Small intestine (tissue), 7 donors: ENCODE measurements at regions not wholly inside any gene's neighbourhood (a gene's known extent, or its start where the extent isn't known, plus 50 kb on each side); places are given as distances from the start of the nearest gene placed in this dataset.

ENCODE experiments used
- DNase-seq, 2 donors: peaks; one replicate each; pipeline versions ENCODE4 v3.0.0 to v3.0.0-alpha.2; 2013
- FAIRE-seq: peaks from 2 replicates; lab custom pipeline; 2012; peaks lifted over from hg19 to GRCh38; lab: Jason Lieb, UNC
- H3K27ac ChIP-seq, 3 donors: one replicate each; pipeline ENCODE4 v1.5.1; 2013; ENCODE audit warnings: low read length in 2 of 3, mild to moderate bottlenecking in 2 of 3, control low read depth in 1 of 3, inconsistent platforms in 1 of 3, low read depth in 1 of 3, moderate library complexity in 1 of 3
- H3K27me3 ChIP-seq, 3 donors: one replicate each; pipeline ENCODE4 v1.6.1; 2013; ENCODE audit warnings: low read length in 3 of 3, inconsistent platforms in 1 of 3; ENCODE audit not compliant: control insufficient read depth in 3 of 3, insufficient read depth in 3 of 3
- H3K36me3 ChIP-seq, 3 donors: one replicate each; pipeline ENCODE4 v1.6.1; 2013; ENCODE audit warnings: low read length in 3 of 3, inconsistent platforms in 1 of 3, low read depth in 1 of 3, mild to moderate bottlenecking in 1 of 3, moderate library complexity in 1 of 3; ENCODE audit not compliant: control insufficient read depth in 3 of 3, insufficient read depth in 2 of 3
- H3K4me1 ChIP-seq, 3 donors: one replicate each; pipeline ENCODE4 v1.6.1; 2013; ENCODE audit warnings: low read length in 2 of 3, inconsistent platforms in 1 of 3, low read depth in 1 of 3, mild to moderate bottlenecking in 1 of 3, moderate library complexity in 1 of 3; ENCODE audit not compliant: control insufficient read depth in 3 of 3, insufficient read depth in 2 of 3
- H3K4me3 ChIP-seq, 3 donors: one replicate each; pipeline ENCODE4 v1.5.1; 2013; ENCODE audit warnings: low read length in 3 of 3, control low read depth in 1 of 3, inconsistent platforms in 1 of 3, low read depth in 1 of 3, mild to moderate bottlenecking in 1 of 3, moderate library complexity in 1 of 3
- H3K9me3 ChIP-seq, 2 donors: one replicate each; pipeline ENCODE4 v1.6.1; 2013; ENCODE audit warnings: low read depth in 1 of 2, low read length in 1 of 2; ENCODE audit not compliant: control insufficient read depth in 2 of 2, insufficient read depth in 1 of 2
- WGBS, 3 donors: extraction: QIAGEN DNeasy Blood & Tissue Kit; methylation state at CpG; one replicate each; pipeline ENCODE4 v1.1.7; 2013; 5-methylcytosine and 5-hydroxymethylcytosine counted together
- donor health status: healthy with polysubstance abuse.
- donor health status: control.
- donor health status: control.
- donor health status: Bipolar disorder and iron deficiency.
- donor health status: healthy.

DNA sequence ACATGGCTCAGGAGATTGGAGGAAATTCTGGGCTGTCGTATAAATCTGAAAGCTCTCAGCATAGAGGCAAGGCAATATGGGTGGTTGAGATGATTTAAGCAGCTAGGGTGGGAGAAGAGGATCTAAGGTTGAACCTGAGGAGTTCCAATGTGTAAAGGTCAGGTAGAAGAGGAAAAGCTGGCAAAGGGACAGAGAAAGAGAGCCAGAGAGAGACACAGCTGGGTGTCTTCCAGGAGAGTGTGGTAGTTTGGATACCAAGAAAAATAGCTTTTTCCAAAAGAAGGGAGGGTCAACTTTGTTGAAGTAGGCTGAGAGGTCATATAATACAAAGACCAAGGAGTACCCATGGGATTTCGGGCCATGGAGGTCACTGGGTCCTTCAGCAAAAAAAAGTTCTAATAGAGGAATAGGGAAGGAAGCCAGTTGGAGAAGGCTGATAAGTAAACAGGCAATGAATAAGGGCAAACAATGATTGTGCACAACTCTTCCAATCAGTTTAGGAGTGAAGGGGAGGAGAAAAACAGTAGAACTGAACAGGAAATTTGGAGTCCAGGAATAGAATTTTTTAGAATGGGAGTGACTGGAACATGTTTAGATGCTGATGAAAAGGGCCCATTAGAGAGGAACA is 135.1 kb downstream of the QRSL1 start:
- Histone ChIP-seq H3K4me1 (no peaks in the 10 kb centered on the region), H3K27ac (no peak overlapping the region), H3K9me3 (peaks cover 0 to 19% of the 10 kb centered on the region in 2 donors), H3K27me3 (no peaks in the 10 kb centered on the region), H3K4me3 (no peak overlapping the region), H3K36me3 (no peaks in the 10 kb centered on the region)
- 61 to 81% (median 75%) methylated on average over 2 of the region's 2 CpGs for WGBS, 3 donors
- DNase-seq: no peak
- FAIRE-seq: no peak

DNA sequence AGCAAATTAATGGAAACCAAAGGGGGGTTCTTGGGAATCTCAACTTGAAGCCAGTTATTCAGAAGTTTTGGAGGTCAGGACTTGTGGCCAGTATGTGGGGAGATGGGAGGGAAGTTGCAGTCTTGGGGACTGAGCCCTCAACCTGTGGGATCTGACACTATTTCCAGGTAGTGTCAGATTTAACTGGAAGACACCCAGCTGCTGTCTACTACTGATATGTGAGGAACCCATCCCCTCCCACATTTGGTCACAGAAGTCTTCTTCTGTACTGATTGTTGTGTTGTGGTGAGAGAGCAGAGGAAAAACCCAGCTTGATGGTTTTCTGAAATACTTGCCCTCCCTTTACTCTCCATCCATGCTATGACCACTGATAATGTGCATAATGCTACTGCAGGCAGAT is 134.0 kb downstream of the QRSL1 start:
- Histone ChIP-seq H3K27me3 (no peaks in the 10 kb centered on the region), H3K4me1 (no peaks in the 10 kb centered on the region), H3K36me3 (no peaks in the 10 kb centered on the region), H3K4me3 (no peak overlapping the region), H3K27ac (no peak overlapping the region), H3K9me3 (peaks cover 0 to 11% of the 10 kb centered on the region in 2 donors)
- DNase-seq (no peak), FAIRE-seq (no peak)

GRCh38 chr6:106761160-106761559 is 131.8 kb downstream of the QRSL1 start:
- DNase-seq: no peak

GRCh38 chr6:106759112-106759511 is 129.7 kb downstream of the QRSL1 start:
- FAIRE-seq (no peak), DNase-seq (no peak)
- 94 to 98% (median 96%) methylated on average over 2 of the region's 2 CpGs for WGBS, 3 donors
- no peaks in the 10 kb centered on the region for H3K4me1 ChIP-seq
- H3K4me3 ChIP-seq: no peak overlapping the region
- H3K36me3 ChIP-seq: no peaks in the 10 kb centered on the region
- H3K27me3 ChIP-seq: no peaks in the 10 kb centered on the region
- peaks cover 0 to 8% of the 10 kb centered on the region in 2 donors for H3K9me3 ChIP-seq
- no peak overlapping the region for H3K27ac ChIP-seq

More at GRCh38 chr6:106761160-106761559, 131.8 kb downstream of the QRSL1 start:
- FAIRE-seq: no peak
- Histone ChIP-seq H3K27ac (no peak overlapping the region), H3K36me3 (no peaks in the 10 kb centered on the region), H3K4me3 (no peak overlapping the region), H3K9me3 (peaks cover 0 to 11% of the 10 kb centered on the region in 2 donors), H3K27me3 (no peaks in the 10 kb centered on the region), H3K4me1 (no peaks in the 10 kb centered on the region)
- 89 to 95% (median 90%) methylated on average over 2 of the region's 2 CpGs for WGBS, 3 donors

DNA sequence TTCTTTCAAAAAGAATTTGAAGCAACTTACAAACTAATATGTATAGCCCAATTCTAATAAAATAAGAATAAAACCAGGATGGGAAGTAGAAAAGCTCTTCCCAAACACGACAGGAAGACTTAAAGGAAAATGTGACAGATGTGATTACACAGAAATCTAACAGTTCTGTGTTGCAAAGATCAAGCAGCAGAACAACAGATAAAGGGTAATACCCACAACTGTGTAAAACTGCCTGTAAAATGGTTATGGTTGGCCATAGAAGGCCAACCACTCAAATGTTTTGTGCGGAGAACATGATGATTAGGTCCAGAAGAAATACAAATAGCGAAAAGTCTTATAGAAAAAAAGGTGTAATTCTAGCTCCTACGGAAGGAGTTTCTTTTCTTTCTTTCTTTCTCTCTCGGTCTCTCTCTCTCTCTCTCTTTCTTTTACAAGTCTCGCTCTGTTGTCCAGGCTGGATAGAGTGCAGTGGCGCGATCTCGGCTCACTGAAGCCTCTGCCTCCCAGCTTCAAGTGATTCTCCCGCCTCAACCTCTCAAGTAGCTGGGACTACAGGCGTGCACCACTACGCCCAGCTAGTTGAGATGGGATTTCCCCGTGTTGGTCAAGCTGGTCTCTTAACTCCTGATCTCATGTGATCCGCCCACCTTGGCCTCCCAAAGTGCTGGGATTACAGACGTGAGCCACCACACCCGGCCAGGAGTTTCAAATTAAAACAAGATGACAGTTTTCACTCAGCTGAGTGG is 128.5 kb downstream of the QRSL1 start:
- H3K27me3 ChIP-seq: no peaks in the 10 kb centered on the region
- FAIRE-seq: no peak
- DNase-seq: no peak
- no peaks in the 10 kb centered on the region for H3K4me1 ChIP-seq
- H3K36me3 ChIP-seq: no peaks in the 10 kb centered on the region
- H3K4me3 ChIP-seq: no peak overlapping the region
- 84 to 88% (median 85%) methylated on average over 16 of the region's 16 CpGs for WGBS, 3 donors
- H3K27ac ChIP-seq: no peak overlapping the region
- H3K9me3 ChIP-seq: peaks cover 0 to 8% of the 10 kb centered on the region in 2 donors

DNA sequence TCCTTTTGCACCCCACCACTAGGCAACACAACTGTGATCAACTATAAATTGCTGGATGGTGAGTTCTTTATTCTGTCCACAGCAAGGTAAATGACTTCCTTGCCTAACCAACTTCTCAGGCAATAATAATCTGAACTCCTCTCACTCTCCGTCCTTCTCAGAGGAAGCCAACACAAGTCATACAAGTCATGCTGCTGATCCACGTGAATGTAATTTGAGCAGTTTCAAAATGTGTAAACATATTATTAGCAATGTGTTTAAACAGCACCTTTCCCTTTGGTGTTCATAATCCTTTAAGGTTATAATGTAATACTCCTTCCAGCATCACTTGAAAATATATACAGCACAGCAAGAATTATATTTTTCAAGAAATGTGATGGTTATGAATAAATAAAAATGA is 127.9 kb downstream of the QRSL1 start:
- no peak for DNase-seq

DNA sequence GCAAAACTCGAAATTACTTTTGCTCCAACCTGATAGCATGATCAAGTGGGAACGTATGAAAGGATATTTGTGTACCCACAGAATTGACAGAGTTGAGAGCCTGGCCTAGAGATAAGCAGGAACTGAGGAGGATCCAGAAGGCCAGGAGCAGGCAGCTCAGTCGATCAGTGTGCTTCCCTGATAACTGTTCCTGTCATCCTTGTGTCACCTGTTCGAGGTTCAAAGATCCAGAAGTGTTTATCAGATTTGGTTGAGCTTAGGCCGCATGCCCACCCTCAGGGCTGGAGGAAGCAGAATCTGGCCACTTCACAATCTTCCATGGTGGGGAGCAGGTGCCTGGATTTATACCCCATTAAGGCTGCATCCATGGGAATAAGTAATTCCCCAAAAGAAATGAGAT is 124.8 kb downstream of the QRSL1 start:
- WGBS, 3 donors: 70 to 81% (median 73%) methylated on average over 5 of the region's 5 CpGs
- Histone ChIP-seq H3K27ac (no peak overlapping the region), H3K9me3 (no peaks in the 10 kb centered on the region), H3K4me3 (no peak overlapping the region), H3K4me1 (no peaks in the 10 kb centered on the region), H3K27me3 (no peaks in the 10 kb centered on the region), H3K36me3 (no peaks in the 10 kb centered on the region)
- DNase-seq: no peak
- no peak for FAIRE-seq

More for the DNA sequence above, 127.9 kb downstream of the QRSL1 start:
- Histone ChIP-seq H3K4me1 (no peaks in the 10 kb centered on the region), H3K27me3 (no peaks in the 10 kb centered on the region), H3K9me3 (peaks cover 0 to 7% of the 10 kb centered on the region in 2 donors), H3K27ac (no peak overlapping the region), H3K36me3 (no peaks in the 10 kb centered on the region), H3K4me3 (no peak overlapping the region)
- no peak for FAIRE-seq
- WGBS, 3 donors: 38 to 67% (median 43%) methylated on average over 2 of the region's 2 CpGs

- Histone ChIP-seq H3K27ac (no peak overlapping the region), H3K9me3 (no peaks in the 10 kb centered on the region), H3K36me3 (no peaks in the 10 kb centered on the region), H3K27me3 (no peaks in the 10 kb centered on the region), H3K4me1 (peaks cover 0 to 5% (median 0%) of the 10 kb centered on the region in 3 donors), H3K4me3 (no peak overlapping the region)
- 69 to 79% (median 73%) methylated on average over 4 of the region's 4 CpGs for WGBS, 3 donors
- DNase-seq (no peak), FAIRE-seq (no peak)
These were observed 123.3 kb downstream of the QRSL1 start for GRCh38 chr6:106752641-106753040.
